ENCODE measurements at regions not wholly inside any gene's neighbourhood (a gene's known extent, or its start where the extent isn't known, plus 50 kb on each side); places are given as distances from the start of the nearest gene placed in this dataset.

- H3K4me1 ChIP-seq (ENCODE audit: control insufficient read depth, insufficient read depth, low read length): peaks cover 7% of the 10 kb centered on the region
- H3K36me3 ChIP-seq (ENCODE audit: control insufficient read depth, insufficient read depth, low read length): no peaks in the 10 kb centered on the region
- Mint-ChIP-seq H3K36me3 (ENCODE audit: low read depth) (no peaks in the 10 kb centered on the region), H3K27me3 (ENCODE audit: insufficient read depth) (no peaks in the 10 kb centered on the region), H3K4me1 (peaks cover 19% of the 10 kb centered on the region), H3K4me3 (no peak overlapping the region), H3K9me3 (no peaks in the 10 kb centered on the region), H3K27ac (no peak overlapping the region)
- H3K9me3 ChIP-seq (ENCODE audit: control insufficient read depth, low read length): peaks cover 7% of the 10 kb centered on the region
- no peak overlapping the region for H3K27ac ChIP-seq (ENCODE audit: low read depth, low read length)
- no peaks in the 10 kb centered on the region for H3K27me3 ChIP-seq (ENCODE audit: control insufficient read depth, insufficient read depth, low read length, poor library complexity, severe bottlenecking)
- DNase-seq: no peak
- no peak overlapping the region for H3K4me3 ChIP-seq (ENCODE audit: low read length)
- WGBS, 2 experiments (ENCODE audit: insufficient coverage in 1 of 2, insufficient read length in 1 of 2): 83% methylated on average over 2 to 5 of the region's 5 CpGs
- H3K9ac ChIP-seq (ENCODE audit: extremely low read depth, low read length, poor library complexity, severe bottlenecking): no peak overlapping the region
- TF ChIP-seq CTCF (conservative IDR thresholded peaks at IDR 0.05): no peak
These were observed 195.6 kb upstream of the CFAP20DC start for GRCh38 chr3:59245300-59245858.

GRCh38 chr3:59244343-59244742 is 194.5 kb upstream of the CFAP20DC start:
- Histone ChIP-seq H3K27ac (ENCODE audit: low read depth, low read length) (no peak overlapping the region), H3K9me3 (ENCODE audit: control insufficient read depth, low read length) (peaks cover 7% of the 10 kb centered on the region), H3K4me1 (ENCODE audit: control insufficient read depth, insufficient read depth, low read length) (peaks cover 5% of the 10 kb centered on the region), H3K27me3 (ENCODE audit: control insufficient read depth, insufficient read depth, low read length, poor library complexity, severe bottlenecking) (no peaks in the 10 kb centered on the region), H3K4me3 (ENCODE audit: low read length) (no peak overlapping the region), H3K9ac (ENCODE audit: extremely low read depth, low read length, poor library complexity, severe bottlenecking) (no peak overlapping the region), H3K36me3 (ENCODE audit: control insufficient read depth, insufficient read depth, low read length) (no peaks in the 10 kb centered on the region)
- WGBS, 2 experiments (ENCODE audit: insufficient coverage in 1 of 2, insufficient read length in 1 of 2): 89 to 98% methylated on average over 4 to 6 of the region's 6 CpGs
- no peak for DNase-seq
- Mint-ChIP-seq H3K4me3 (no peak overlapping the region), H3K36me3 (ENCODE audit: low read depth) (no peaks in the 10 kb centered on the region), H3K27me3 (ENCODE audit: insufficient read depth) (no peaks in the 10 kb centered on the region), H3K4me1 (peaks cover 19% of the 10 kb centered on the region), H3K27ac (no peak overlapping the region), H3K9me3 (no peaks in the 10 kb centered on the region)
- no peak for TF ChIP-seq CTCF (conservative IDR thresholded peaks at IDR 0.05)

- no peak overlapping the region for H3K27ac ChIP-seq (ENCODE audit: low read depth, low read length)
- no peaks in the 10 kb centered on the region for H3K27me3 ChIP-seq (ENCODE audit: control insufficient read depth, insufficient read depth, low read length, poor library complexity, severe bottlenecking)
- H3K9me3 ChIP-seq (ENCODE audit: control insufficient read depth, low read length): peaks cover 10% of the 10 kb centered on the region
- Mint-ChIP-seq H3K9me3 (peaks cover 7% of the 10 kb centered on the region), H3K4me1 (peaks cover 14% of the 10 kb centered on the region), H3K36me3 (ENCODE audit: low read depth) (no peaks in the 10 kb centered on the region), H3K4me3 (no peak overlapping the region), H3K27ac (no peak overlapping the region), H3K27me3 (ENCODE audit: insufficient read depth) (no peaks in the 10 kb centered on the region)
- H3K4me1 ChIP-seq (ENCODE audit: control insufficient read depth, insufficient read depth, low read length): peaks cover 3% of the 10 kb centered on the region
- DNase-seq: no peak
- H3K9ac ChIP-seq (ENCODE audit: extremely low read depth, low read length, poor library complexity, severe bottlenecking): no peak overlapping the region
- H3K4me3 ChIP-seq (ENCODE audit: low read length): no peak overlapping the region
- whole genome bisulfite sequencing, 2 experiments (ENCODE audit: insufficient coverage in 1 of 2, insufficient read length in 1 of 2): 100% methylated on average over 1 of the region's 1 CpG; no CpG with 5 or more reads in 1 of the 2 experiments
- no peaks in the 10 kb centered on the region for H3K36me3 ChIP-seq (ENCODE audit: control insufficient read depth, insufficient read depth, low read length)
- TF ChIP-seq CTCF (conservative IDR thresholded peaks at IDR 0.05): no peak
These were observed 193.7 kb upstream of the CFAP20DC start for GRCh38 chr3:59243476-59243875.

Measured in endodermal cell (in vitro differentiated cells).